DND-41 (cell line): ENCODE measurements at regions not wholly inside any gene's neighbourhood (a gene's known extent, or its start where the extent isn't known, plus 50 kb on each side); places are given as distances from the start of the nearest gene placed in this dataset.

Experiments
- EZH2 ChIP-seq: IDR thresholded peaks from 3 replicates; pipeline ENCODE4 v1.6.1; 2012; ENCODE audit warnings: borderline replicate concordance, low read depth, mild to moderate bottlenecking, moderate library complexity, low read length, inconsistent platforms; ENCODE audit not compliant: severe bottlenecking
- TF ChIP-seq, protein P1 (sequence below): IDR thresholded peaks from 2 replicates; pipeline ENCODE4 v1.5.1; 2012; ENCODE audit warnings: borderline replicate concordance, low read length, moderate library complexity, mild to moderate bottlenecking; ENCODE audit not compliant: poor library complexity, severe bottlenecking; ENCODE audit errors: extremely low read depth

DNA sequence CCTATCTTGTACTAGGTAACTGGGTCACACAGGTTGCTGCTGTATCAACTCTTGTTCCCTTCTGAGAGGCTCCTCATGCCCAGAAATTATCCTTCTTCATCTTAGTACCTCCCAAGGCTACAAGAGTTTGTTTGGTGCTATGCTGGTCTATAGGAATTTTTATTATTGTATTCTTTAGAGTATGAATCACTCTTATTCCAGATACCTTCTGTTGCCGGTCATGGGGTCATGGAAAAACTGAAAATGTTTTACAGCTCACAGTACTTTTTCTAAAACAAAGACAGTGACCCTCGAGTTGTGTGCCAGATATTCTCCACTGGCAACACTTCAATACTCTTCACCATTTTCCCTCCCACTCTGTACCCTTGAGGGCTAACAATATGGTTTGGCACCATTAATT lies 1598.0 kb upstream of the TMEM132C start:
- TF ChIP-seq, protein P1, sequence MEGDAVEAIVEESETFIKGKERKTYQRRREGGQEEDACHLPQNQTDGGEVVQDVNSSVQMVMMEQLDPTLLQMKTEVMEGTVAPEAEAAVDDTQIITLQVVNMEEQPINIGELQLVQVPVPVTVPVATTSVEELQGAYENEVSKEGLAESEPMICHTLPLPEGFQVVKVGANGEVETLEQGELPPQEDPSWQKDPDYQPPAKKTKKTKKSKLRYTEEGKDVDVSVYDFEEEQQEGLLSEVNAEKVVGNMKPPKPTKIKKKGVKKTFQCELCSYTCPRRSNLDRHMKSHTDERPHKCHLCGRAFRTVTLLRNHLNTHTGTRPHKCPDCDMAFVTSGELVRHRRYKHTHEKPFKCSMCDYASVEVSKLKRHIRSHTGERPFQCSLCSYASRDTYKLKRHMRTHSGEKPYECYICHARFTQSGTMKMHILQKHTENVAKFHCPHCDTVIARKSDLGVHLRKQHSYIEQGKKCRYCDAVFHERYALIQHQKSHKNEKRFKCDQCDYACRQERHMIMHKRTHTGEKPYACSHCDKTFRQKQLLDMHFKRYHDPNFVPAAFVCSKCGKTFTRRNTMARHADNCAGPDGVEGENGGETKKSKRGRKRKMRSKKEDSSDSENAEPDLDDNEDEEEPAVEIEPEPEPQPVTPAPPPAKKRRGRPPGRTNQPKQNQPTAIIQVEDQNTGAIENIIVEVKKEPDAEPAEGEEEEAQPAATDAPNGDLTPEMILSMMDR: no peak
- TF ChIP-seq EZH2: no peak
